ENCODE measurements at regions not wholly inside any gene's neighbourhood (a gene's known extent, or its start where the extent isn't known, plus 50 kb on each side); places are given as distances from the start of the nearest gene placed in this dataset.

GRCh38 chr6:8536122-8536521, 100.8 kb upstream of the SLC35B3 start:
- no peaks in the 10 kb centered on the region; the same call in none of the 2 replicates for H3K9me3 ChIP-seq (ENCODE audit: control insufficient read depth, insufficient read depth, low read length)
- H3K4me3 ChIP-seq (ENCODE audit: low read depth, low read length): no peak overlapping the region
- no peak overlapping the region for H3K27ac ChIP-seq (ENCODE audit: low read depth, low read length)
- POLR2A ChIA-PET: no interaction called here
- TF ChIP-seq, protein P1, sequence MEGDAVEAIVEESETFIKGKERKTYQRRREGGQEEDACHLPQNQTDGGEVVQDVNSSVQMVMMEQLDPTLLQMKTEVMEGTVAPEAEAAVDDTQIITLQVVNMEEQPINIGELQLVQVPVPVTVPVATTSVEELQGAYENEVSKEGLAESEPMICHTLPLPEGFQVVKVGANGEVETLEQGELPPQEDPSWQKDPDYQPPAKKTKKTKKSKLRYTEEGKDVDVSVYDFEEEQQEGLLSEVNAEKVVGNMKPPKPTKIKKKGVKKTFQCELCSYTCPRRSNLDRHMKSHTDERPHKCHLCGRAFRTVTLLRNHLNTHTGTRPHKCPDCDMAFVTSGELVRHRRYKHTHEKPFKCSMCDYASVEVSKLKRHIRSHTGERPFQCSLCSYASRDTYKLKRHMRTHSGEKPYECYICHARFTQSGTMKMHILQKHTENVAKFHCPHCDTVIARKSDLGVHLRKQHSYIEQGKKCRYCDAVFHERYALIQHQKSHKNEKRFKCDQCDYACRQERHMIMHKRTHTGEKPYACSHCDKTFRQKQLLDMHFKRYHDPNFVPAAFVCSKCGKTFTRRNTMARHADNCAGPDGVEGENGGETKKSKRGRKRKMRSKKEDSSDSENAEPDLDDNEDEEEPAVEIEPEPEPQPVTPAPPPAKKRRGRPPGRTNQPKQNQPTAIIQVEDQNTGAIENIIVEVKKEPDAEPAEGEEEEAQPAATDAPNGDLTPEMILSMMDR (IDR thresholded peaks at IDR 0.05; ENCODE audit: low read depth, low read length): no peak
- CTCF ChIA-PET: no interaction called here
- no peaks in the 10 kb centered on the region for H3K27me3 ChIP-seq (ENCODE audit: control insufficient read depth, insufficient read depth, low read length)
- no peak for DNase-seq (ENCODE audit: low read depth, low spot score)

DNA sequence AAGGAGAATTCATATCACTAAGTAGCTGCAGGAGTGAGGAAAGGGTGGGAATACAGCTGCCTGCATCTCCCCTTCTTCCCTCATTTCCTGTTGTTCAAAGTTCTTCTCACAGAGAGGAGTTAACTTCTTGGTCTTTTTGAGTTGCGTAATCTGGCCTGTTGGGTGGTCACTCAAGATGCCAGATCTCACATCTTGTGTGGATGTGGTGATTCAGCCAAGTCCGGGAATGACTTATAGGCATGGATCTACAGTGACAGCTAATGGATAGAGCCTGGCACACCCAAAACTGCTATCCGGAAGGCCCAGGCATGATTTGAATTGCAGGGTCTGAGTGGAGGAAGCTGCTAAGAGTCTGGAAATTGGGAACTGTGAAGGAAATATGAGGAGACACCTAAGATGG, 100.2 kb upstream of the SLC35B3 start:
- Histone ChIP-seq H3K4me3 (ENCODE audit: low read depth, low read length) (no peak overlapping the region), H3K9me3 (ENCODE audit: control insufficient read depth, insufficient read depth, low read length) (no peaks in the 10 kb centered on the region; the same call in none of the 2 replicates), H3K27me3 (ENCODE audit: control insufficient read depth, insufficient read depth, low read length) (no peaks in the 10 kb centered on the region), H3K27ac (ENCODE audit: low read depth, low read length) (no peak overlapping the region)
- TF ChIP-seq, protein P1 (IDR thresholded peaks at IDR 0.05; ENCODE audit: low read depth, low read length): no peak
- ChIA-PET POLR2A (no interaction called here), CTCF (no interaction called here)
- no peak for DNase-seq (ENCODE audit: low read depth, low spot score)

DNA sequence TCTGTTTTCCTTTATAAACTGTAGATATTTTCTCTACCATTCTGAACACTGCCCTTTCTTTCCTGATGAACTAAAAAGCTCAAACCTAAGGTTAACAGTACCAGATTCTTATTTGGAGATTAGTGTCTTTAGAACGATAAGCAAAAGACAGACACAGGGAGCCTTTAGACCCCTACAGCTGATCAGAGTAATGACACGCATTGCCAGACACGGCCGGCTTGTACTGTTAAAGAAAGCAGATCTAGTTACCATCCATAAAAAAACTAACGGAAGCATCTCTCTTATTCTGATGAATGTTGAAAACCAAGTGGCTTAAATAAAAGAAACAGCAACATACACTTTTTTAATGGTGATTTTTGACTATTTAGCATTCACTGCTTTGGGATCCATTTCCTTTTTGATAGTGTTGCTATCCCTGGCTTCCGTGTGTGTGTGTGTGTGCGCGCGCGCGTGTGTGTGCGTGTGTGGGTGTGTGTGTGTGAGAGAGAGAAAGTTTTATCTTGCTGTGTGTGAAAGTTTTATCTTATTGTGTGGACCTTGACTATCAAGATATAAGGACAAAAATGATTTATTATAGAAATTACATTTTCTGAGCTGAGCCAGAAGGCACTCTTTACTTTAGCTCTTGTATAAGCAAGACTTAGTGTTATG, 95.6 kb upstream of the SLC35B3 start:
- Histone ChIP-seq H3K27me3 (ENCODE audit: control insufficient read depth, insufficient read depth, low read length) (no peaks in the 10 kb centered on the region), H3K9me3 (ENCODE audit: control insufficient read depth, insufficient read depth, low read length) (no peaks in the 10 kb centered on the region; the same call in 1 of the 2 replicates), H3K27ac (ENCODE audit: low read depth, low read length) (no peak overlapping the region), H3K4me3 (ENCODE audit: low read depth, low read length) (no peak overlapping the region)
- CTCF ChIA-PET: no interaction called here
- no peak for DNase-seq (ENCODE audit: low read depth, low spot score)
- POLR2A ChIA-PET: no interaction called here
- TF ChIP-seq, protein P1 (IDR thresholded peaks at IDR 0.05; ENCODE audit: low read depth, low read length): no peak

GRCh38 chr6:8529250-8529649, 93.9 kb upstream of the SLC35B3 start:
- no peak overlapping the region for H3K4me3 ChIP-seq (ENCODE audit: low read depth, low read length)
- no peak for DNase-seq (ENCODE audit: low read depth, low spot score)
- POLR2A ChIA-PET: no interaction called here
- H3K9me3 ChIP-seq (ENCODE audit: control insufficient read depth, insufficient read depth, low read length): no peaks in the 10 kb centered on the region
- no peaks in the 10 kb centered on the region for H3K27me3 ChIP-seq (ENCODE audit: control insufficient read depth, insufficient read depth, low read length)
- CTCF ChIA-PET: no interaction called here
- TF ChIP-seq, protein P1 (IDR thresholded peaks at IDR 0.05; ENCODE audit: low read depth, low read length): no peak
- no peak overlapping the region for H3K27ac ChIP-seq (ENCODE audit: low read depth, low read length)

DNA sequence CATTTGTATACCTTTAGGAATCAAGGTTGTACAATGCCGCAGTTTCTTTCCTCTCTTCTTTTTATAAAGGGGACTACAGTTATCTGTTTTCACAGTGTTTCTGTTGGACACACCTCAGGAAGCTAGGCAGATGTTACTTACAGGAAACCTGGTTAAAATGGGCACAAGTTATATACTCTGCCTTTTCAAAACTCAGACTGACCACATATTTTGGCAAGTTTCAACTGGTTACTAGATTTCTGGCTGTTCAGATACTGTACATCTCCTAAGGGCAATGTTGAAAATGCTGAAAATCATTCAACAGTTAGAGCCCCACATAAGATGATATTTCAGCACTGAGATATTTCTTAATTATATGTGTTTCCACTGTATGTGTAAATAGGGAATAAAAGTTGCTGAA, 92.5 kb upstream of the SLC35B3 start:
- DNase-seq (ENCODE audit: low read depth, low spot score): no peak
- no peak overlapping the region for H3K27ac ChIP-seq (ENCODE audit: low read depth, low read length)
- no peak overlapping the region for H3K4me3 ChIP-seq (ENCODE audit: low read depth, low read length)
- ChIA-PET POLR2A (no interaction called here), CTCF (no interaction called here)
- no peaks in the 10 kb centered on the region for H3K9me3 ChIP-seq (ENCODE audit: control insufficient read depth, insufficient read depth, low read length)
- no peaks in the 10 kb centered on the region for H3K27me3 ChIP-seq (ENCODE audit: control insufficient read depth, insufficient read depth, low read length)
- TF ChIP-seq, protein P1 (IDR thresholded peaks at IDR 0.05; ENCODE audit: low read depth, low read length): no peak
